ENCODE measurements at regions not wholly inside any gene's neighbourhood (a gene's known extent, or its start where the extent isn't known, plus 50 kb on each side); places are given as distances from the start of the nearest gene placed in this dataset.

GRCh38 chr6:26269531-26270485 is 95.2 kb upstream of the BTN3A2 start:
- Mint-ChIP-seq H3K4me1 (ENCODE audit: unreplicated experiment) (peaks cover 8% of the 10 kb centered on the region), H3K27me3 (ENCODE audit: unreplicated experiment) (peaks cover 4% of the 10 kb centered on the region), H3K36me3 (ENCODE audit: low read depth, unreplicated experiment) (no peaks in the 10 kb centered on the region), H3K27ac (ENCODE audit: unreplicated experiment) (peak overlapping the region; percentile 86), H3K4me3 (ENCODE audit: unreplicated experiment) (no peak overlapping the region), H3K9me3 (ENCODE audit: unreplicated experiment) (no peaks in the 10 kb centered on the region)
- DNase-seq (ENCODE audit: low spot score) = no peak
- TF ChIP-seq CTCF (IDR thresholded peaks at IDR 0.05; ENCODE audit: unreplicated experiment) = no peak

GRCh38 chr6:26270486-26270861 is 94.5 kb upstream of the BTN3A2 start:
- DNase-seq (ENCODE audit: low spot score) = no peak
- TF ChIP-seq CTCF (IDR thresholded peaks at IDR 0.05; ENCODE audit: unreplicated experiment) = no peak

GRCh38 chr6:26270903-26271667 is 93.9 kb upstream of the BTN3A2 start:
- Mint-ChIP-seq H3K27me3 (ENCODE audit: unreplicated experiment) (peaks cover 4% of the 10 kb centered on the region), H3K27ac (ENCODE audit: unreplicated experiment) (peak overlapping the region; percentile 86), H3K4me3 (ENCODE audit: unreplicated experiment) (no peak overlapping the region)

More at GRCh38 chr6:26270486-26270861, 94.5 kb upstream of the BTN3A2 start:
- no peaks in the 10 kb centered on the region for H3K9me3 Mint-ChIP-seq (ENCODE audit: unreplicated experiment)
- H3K27me3 Mint-ChIP-seq (ENCODE audit: unreplicated experiment) = peaks cover 4% of the 10 kb centered on the region
- peak overlapping the region; percentile 86 for H3K27ac Mint-ChIP-seq (ENCODE audit: unreplicated experiment)
- H3K4me3 Mint-ChIP-seq (ENCODE audit: unreplicated experiment) = no peak overlapping the region
- H3K4me1 Mint-ChIP-seq (ENCODE audit: unreplicated experiment) = peaks cover 8% of the 10 kb centered on the region
- no peaks in the 10 kb centered on the region for H3K36me3 Mint-ChIP-seq (ENCODE audit: low read depth, unreplicated experiment)

GRCh38 chr6:26271668-26272024 is 93.4 kb upstream of the BTN3A2 start:
- Mint-ChIP-seq H3K36me3 (ENCODE audit: low read depth, unreplicated experiment) (no peaks in the 10 kb centered on the region), H3K27ac (ENCODE audit: unreplicated experiment) (peak overlapping the region; percentile 72), H3K4me3 (ENCODE audit: unreplicated experiment) (no peak overlapping the region), H3K27me3 (ENCODE audit: unreplicated experiment) (peaks cover 4% of the 10 kb centered on the region), H3K4me1 (ENCODE audit: unreplicated experiment) (peaks cover 17% of the 10 kb centered on the region), H3K9me3 (ENCODE audit: unreplicated experiment) (no peaks in the 10 kb centered on the region)
- no peak for TF ChIP-seq CTCF (IDR thresholded peaks at IDR 0.05; ENCODE audit: unreplicated experiment)
- no peak for DNase-seq (ENCODE audit: low spot score)

More at GRCh38 chr6:26270903-26271667, 93.9 kb upstream of the BTN3A2 start:
- Mint-ChIP-seq H3K9me3 (ENCODE audit: unreplicated experiment) (no peaks in the 10 kb centered on the region), H3K36me3 (ENCODE audit: low read depth, unreplicated experiment) (no peaks in the 10 kb centered on the region), H3K4me1 (ENCODE audit: unreplicated experiment) (peaks cover 12% of the 10 kb centered on the region)
- no peak for TF ChIP-seq CTCF (IDR thresholded peaks at IDR 0.05; ENCODE audit: unreplicated experiment)
- DNase-seq (ENCODE audit: low spot score) = peak; percentile 65
